ENCODE measurements at regions not wholly inside any gene's neighbourhood (a gene's known extent, or its start where the extent isn't known, plus 50 kb on each side); places are given as distances from the start of the nearest gene placed in this dataset.

GRCh38 chr3:127091376-127091775 is 101.6 kb upstream of the PRR23E start:
- DNase-seq: no peak

GRCh38 chr3:127092368-127092767 is 100.6 kb upstream of the PRR23E start:
- no peak for DNase-seq

DNA sequence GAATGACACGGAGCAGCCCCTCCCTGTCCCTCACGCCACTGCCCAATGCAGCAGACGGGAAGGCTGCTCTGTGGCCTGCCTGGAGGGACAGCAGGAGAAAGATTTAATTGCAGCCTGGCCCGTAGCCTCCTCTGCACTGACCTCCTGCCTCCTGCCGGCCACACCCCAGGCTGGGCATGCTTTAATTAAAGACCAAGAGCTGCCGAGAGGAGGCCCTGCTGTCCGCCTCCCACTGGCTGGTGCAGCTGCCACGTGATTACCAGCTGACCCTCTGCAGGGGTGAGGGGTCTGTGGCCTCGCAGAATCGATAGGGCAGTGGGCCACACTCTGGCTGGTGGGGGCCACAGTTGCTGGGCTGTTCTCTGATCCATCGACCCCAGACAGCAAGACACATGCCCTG is 100.2 kb upstream of the PRR23E start:
- no peak for DNase-seq

DNA sequence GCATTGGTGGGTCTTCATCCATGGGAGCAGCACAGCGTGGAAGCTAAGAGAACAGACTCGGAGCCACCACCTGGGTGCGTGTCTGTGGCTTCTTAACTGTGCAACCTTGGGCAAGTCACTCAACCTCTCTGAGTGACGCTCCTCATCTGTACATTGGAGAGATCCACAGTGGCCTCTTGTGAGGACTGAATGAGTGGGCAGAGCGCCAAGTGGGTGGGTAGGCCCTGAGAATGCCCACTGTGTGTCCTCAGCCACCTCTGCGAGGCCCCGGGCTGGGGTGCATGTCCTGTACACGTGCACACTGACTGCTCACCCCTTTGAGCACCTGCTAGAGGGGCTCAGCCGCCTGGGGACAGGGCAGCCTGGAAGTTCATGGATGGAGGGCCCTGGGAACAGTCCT is 99.6 kb upstream of the PRR23E start:
- DNase-seq: no peak

DNA sequence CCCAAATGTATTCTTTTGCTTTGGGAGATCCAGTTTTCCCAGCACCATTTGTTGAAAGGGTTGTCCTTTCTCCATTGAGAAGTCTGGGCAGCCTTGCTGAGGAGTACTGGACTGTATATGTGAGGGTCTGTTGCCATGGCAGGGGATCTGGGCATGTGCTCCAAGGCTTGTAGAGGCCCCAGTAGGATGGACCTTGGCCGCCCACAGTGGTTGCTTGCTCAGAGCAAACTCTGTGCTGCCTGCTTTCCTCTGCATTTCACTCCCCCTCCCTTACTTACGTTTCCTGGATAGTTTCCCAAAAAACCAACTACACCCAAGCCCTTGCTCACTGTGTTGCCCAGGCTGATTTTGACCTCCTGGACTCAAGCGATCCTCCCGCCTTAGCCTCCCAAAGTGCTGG is 97.2 kb upstream of the PRR23E start:
- no peak for DNase-seq

DNA sequence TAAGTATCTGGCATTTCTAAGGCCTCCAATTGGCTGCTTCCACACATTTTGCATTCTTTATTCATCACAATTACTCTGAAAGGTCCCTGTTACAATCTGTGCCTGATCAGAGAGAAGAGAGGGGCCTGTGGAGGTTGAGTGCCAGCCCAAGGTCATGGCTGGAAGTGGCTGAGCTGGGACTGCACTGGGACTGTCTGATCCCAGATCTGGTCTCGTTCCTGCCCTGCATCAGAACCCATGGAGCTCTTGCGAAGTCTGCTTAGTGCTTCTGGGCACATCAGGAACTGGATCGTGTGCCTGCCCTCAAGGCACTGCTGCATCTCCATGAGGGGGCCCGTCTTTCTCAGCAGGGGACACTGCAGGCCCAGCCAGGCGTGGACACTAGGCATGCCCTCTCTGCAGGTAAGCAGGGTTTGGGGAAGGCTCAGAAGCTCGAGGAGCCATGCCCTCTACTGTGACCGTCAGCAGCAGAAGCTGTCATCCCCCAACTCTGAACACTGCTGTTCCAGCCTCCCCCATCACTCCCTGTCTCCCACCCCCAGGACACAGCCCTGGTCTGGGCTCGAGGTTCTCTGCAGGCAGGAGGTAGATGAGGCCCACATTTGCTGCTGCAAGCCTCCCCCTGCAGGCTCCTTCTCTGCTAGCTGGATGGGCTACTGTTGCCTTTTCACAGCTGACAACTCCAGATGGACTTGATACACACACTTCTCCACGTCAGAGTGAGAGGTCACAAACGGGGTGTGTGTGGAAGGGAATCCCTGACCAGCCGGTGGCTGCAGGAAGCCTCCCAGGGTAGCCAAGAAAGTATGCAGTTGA is 96.5 kb upstream of the PRR23E start:
- no peak for DNase-seq

DNA sequence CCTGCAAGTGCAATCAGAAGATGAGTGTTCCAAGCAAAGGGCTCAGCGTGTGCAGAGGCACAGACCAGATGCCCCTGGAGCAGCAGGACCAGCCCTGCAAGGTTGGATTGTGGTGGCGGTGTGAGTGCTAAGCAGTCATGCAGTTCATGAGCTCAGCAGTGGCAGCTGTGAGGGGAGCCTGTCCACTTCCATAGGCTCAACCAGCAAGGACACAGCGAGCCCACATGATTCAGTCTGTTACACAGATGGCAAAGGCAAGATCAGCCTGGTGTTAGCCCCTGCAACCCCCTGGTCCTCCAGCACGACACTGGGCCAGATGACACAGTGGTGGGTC is 95.9 kb upstream of the PRR23E start:
- DNase-seq: peak; percentile 26

DNA sequence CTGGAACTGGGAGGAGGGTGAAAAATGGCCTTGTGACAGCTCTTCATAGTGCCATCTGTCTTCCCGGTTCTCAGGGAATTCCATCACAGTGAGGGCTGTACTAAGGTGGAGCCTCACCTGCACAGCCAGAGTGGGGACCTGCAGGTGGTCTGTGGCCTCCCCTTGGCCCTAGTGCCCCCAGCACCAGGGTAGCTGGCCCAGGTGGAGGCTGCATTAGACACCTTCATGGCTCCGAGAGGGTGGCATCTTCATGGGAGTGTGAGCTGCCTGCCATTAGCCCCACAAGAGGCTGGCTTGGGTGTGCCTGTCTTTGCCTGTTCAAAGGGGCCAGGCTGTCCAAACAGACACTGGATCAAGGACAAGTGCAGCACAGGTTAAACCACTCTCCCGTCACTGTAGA is 95.5 kb upstream of the PRR23E start:
- DNase-seq: no peak

- DNase-seq: no peak
Observed at GRCh38 chr3:127099982-127100381, 92.9 kb upstream of the PRR23E start.

GRCh38 chr3:127100459-127101410 is 92.2 kb upstream of the PRR23E start:
- no peak for DNase-seq

DNA sequence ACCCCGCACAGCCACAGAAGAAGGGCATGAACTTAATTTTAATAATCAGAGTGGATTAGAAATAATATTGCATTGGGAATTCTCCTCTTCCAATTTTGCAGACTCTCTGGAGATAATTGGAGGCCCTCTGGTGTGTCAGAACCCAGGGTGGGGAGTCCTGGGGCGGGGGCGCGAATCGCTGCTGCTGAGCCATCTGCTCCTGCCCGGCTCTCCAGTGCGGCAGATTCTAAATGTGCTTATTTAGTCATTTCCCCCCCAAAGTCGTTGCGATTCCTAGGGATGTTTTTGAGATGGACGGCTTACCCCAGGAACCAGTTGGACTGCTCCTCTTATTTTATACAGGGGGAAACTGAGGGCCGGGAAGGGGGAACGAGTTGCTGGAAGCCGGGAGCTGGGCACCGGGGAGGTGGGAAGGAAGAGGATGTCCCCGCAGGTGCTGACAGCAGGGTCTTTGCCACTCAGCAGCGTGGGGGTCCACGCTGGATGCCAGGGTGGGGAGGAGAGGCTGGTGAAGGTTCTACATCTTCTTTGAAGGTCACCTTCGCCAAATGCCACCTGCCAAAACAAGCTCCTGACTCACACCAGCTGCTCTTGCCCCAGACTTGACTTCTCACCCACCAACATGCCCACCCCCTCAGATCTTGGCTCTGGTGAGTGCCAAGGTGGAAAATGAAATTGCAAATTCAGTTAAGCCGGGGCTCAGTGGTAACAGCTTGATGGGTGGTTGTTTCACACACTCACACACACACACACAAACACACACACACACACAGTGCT is 91.3 kb upstream of the PRR23E start:
- no peak for DNase-seq

DNA sequence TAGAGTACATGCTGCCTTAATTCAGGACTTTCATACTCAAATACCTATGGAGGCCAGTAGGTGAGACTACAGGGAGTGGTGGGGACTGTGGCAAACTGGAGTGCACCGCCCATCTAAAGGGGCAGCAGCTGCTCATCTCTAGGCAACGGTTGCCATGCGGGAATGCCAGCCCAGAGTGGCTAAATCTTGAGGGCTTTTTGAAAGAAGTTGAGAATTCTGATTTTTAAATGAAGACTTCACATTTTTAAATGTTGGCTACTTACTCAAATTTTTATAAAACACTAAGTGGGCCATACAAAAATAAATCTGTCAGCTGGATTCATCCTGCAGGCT is 90.8 kb upstream of the PRR23E start:
- no peak for DNase-seq

DNA sequence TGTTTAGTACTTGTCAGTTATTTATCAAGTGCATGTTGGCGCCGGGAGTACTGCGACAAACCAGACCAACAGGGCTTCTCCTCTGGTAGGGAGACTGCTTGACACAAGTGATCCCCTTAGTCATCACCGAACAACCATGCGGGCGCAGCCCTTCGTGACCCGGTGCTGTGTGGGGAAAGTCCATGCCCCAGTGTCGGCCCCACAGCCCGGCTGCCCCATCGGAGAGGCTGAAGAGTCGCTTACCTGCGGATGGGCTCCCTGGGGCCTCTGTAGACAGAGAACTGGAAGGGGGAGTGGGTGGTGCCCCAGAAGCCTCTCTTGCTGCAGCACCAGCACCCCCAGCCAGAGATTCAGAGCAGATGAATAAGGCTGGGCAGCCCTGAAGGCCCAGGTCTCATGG is 90.3 kb upstream of the PRR23E start:
- no peak for DNase-seq

DNA sequence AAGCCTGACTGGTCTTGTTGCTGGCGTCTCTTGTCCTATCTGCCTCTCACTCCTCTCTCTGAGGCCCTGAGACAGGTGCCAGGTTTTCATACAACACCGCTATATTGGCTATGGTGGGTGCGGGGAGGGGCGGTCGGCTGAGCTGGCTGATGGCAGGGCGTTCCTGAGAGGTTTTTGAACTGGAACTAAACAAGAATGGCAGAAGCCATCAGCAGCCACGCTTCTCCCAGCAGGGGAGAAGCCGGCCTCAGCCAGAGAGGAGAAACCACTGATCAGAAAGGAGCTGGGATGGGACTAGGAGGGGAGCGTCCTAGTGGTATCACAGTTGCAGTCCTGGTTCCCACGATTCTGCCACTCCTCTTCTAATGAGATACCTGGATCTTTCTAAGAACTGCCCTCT is 89.9 kb upstream of the PRR23E start:
- DNase-seq: no peak

GRCh38 chr3:127104586-127104985 is 88.3 kb upstream of the PRR23E start:
- DNase-seq: peak; percentile 64

DNA sequence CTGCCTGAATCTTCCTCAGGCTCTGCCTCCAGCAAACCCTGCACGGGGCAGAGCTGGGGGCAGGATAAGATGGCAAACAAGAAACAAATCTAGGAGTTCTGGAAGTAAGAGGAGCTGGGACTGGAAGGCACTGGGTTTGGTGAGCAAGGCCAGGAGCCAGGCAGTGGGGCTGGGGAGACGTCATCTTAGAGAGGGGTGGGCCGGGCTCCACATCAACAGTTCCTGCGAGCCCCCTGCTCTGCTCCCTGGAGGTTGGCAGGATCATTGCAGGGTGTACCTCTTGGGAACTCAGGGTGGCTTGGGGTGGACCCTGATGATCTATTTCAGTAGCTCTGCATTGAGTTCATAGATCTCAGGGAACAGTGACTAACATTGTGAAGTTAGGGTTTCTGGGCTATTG is 87.3 kb upstream of the PRR23E start:
- DNase-seq: no peak

DNA sequence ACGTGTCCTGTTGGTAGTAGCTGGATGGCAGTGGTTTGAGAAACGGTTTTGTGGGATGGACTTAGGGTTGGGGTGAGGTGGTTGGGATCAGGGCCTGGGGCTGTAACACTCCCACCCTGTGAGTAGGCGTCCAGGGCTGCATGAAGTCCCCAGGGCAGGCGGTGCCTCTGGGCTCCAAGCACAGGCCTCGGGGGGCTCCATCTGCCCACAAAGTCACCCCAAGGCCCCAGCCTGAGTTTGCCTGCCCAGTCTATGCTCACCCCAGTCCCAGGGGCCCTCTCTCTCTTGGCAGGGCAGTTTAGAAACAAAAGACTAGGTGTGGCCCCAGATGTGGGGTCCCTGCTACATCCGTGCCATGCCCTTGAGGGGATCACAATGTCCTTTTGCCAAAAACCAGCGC is 86.9 kb upstream of the PRR23E start:
- DNase-seq: no peak

DNA sequence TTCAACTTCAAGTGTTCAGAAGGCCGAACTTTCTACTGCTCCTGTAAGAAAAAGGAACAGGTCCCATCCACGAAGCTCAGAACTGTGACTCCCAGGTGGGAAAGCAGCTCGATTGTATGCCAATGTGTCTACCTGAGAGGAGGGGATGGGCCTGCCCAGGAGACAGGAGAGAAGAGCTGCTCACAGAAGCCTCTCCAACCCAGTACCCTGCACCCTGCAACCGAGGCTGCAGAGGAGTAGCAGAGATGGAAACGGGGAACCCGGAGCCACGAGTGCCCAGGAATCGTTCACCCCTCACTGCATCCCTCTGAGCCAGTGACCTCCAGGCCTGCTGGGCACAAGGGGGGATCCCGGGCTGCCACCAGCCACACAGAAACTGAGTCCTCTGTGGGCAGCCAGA is 86.5 kb upstream of the PRR23E start:
- DNase-seq: no peak

DNA sequence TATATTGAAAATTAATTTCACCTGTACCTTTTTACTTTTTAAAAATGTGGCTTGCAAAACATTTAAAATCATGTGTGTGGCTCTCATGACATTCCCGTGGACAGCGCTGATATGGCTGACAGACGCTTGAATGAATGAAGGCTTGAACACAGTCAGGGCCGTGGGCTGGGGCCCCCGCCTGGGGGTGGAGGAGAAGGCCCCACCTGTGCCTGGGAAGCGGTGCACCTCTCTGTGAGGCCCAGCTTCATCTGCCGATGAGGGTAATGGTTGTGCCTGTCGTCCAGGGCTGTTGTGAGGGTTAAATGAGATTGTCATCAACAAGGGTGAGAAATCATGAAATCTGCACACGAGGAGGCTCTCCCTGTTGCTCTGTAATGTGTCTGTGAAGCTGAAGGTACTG is 85.9 kb upstream of the PRR23E start:
- no peak for DNase-seq

GRCh38 chr3:127107491-127108375 is 85.2 kb upstream of the PRR23E start:
- no peak for DNase-seq

- DNase-seq: no peak
Observed at GRCh38 chr3:127108796-127109195, 84.1 kb upstream of the PRR23E start.

- DNase-seq: no peak
Observed at GRCh38 chr3:127110982-127111693, 81.8 kb upstream of the PRR23E start.

All from DMS79 treated with DMSO at 0.1 percent for 48 hours (cell line).